ENCODE measurements at regions not wholly inside any gene's neighbourhood (a gene's known extent, or its start where the extent isn't known, plus 50 kb on each side); places are given as distances from the start of the nearest gene placed in this dataset.

DNA sequence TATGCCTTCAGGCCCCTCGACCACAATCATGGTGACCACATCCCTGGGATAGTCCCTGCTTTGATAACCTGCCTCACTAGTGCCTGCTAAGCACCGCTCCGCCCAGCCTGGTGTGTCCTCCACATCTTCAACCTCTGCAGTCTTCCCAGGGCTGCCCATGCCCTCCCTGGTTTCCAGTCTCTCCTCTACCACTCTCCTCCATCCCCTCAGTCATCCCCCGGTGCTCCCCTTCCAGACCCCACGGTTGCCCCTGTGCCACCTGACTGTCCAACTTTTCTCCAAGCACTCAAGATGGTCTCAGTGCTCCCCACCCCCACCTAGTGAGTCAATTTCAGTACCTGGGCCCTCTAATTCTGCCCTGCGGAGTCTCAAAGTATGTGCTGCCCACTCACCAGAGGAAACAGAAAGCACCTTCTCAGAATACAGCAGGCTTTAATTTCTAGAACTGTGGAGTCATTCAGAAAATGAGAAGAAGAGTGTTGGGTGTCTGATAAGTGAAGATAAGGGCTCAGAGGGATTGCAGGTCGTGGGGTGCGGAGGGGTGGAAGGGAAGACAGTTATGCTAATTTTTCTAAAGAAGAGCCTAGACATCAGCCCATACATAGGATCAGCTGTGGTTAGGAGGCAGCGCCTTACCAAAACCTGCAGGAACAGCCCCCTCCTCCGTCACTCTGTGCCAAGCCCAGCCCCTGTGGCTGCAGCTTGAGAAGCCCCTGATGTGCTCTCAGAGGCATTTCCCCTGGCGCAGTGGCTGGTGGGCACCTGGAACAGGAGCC lies 53.6 kb upstream of the CAB39 start:
- TF ChIP-seq, protein P1, sequence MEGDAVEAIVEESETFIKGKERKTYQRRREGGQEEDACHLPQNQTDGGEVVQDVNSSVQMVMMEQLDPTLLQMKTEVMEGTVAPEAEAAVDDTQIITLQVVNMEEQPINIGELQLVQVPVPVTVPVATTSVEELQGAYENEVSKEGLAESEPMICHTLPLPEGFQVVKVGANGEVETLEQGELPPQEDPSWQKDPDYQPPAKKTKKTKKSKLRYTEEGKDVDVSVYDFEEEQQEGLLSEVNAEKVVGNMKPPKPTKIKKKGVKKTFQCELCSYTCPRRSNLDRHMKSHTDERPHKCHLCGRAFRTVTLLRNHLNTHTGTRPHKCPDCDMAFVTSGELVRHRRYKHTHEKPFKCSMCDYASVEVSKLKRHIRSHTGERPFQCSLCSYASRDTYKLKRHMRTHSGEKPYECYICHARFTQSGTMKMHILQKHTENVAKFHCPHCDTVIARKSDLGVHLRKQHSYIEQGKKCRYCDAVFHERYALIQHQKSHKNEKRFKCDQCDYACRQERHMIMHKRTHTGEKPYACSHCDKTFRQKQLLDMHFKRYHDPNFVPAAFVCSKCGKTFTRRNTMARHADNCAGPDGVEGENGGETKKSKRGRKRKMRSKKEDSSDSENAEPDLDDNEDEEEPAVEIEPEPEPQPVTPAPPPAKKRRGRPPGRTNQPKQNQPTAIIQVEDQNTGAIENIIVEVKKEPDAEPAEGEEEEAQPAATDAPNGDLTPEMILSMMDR (IDR thresholded peaks at IDR 0.05; ENCODE audit: low read depth, low read length): no peak
- TF ChIP-seq EZH2phosphoT487 (IDR thresholded peaks at IDR 0.05; ENCODE audit: low read depth): no peak

Measured in OCI-LY3 (cell line).